ENCODE measurements at regions not wholly inside any gene's neighbourhood (a gene's known extent, or its start where the extent isn't known, plus 50 kb on each side); places are given as distances from the start of the nearest gene placed in this dataset.
"Not testable (repeated sequence)": the region's sequence is repeated elsewhere in the genome, so short reads cannot be mapped to it uniquely, and the experiment has no call there.

DNA sequence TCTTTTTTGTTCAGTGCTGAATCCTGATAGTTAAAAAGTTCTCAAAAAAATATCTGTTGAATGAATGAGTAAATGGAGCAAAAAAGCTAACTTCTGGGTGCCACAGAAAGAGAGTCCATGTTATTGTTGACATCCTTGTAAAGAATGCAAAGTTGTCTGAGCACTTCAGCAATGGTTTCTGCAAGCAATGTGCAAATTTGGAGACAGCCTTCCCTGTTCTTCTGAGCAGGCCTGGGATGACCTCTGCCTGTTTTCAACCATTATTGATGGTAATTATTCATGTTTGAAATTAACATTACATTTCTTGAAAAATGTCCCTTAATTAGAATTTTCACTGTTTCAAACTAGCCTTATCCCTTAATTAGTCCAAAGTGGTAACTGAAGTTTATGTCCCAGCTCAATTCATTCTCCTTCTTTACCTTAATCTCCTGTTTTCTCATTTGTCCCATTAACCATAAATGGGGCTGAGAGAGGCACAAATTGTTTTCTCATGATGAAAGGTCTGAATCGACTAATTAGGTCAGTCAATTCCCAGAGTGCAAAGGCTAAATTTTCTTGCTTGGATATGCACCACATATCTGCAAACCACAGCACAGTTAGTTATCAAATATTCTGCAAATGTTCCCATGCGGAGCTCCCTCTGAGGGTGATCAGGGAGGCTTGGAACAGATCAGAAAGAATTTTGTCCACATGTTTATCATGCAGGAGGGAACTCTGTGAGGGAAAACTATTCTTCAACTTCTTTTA lies 139.4 kb upstream of the KRR1 start:
- no peak overlapping the region for H3K4me3 ChIP-seq
- intact Hi-C loops (cut with DNase I, micrococcal nuclease) = no loop called here
- H3K4me1 ChIP-seq (ENCODE audit: low read depth) = no peaks in the 10 kb centered on the region
- no peak for ATAC-seq
- no peaks in the 10 kb centered on the region for H3K9me3 ChIP-seq
- no peaks in the 10 kb centered on the region for H3K36me3 ChIP-seq (ENCODE audit: low read depth)
- DNase-seq = no peak
- TF ChIP-seq, protein P1, sequence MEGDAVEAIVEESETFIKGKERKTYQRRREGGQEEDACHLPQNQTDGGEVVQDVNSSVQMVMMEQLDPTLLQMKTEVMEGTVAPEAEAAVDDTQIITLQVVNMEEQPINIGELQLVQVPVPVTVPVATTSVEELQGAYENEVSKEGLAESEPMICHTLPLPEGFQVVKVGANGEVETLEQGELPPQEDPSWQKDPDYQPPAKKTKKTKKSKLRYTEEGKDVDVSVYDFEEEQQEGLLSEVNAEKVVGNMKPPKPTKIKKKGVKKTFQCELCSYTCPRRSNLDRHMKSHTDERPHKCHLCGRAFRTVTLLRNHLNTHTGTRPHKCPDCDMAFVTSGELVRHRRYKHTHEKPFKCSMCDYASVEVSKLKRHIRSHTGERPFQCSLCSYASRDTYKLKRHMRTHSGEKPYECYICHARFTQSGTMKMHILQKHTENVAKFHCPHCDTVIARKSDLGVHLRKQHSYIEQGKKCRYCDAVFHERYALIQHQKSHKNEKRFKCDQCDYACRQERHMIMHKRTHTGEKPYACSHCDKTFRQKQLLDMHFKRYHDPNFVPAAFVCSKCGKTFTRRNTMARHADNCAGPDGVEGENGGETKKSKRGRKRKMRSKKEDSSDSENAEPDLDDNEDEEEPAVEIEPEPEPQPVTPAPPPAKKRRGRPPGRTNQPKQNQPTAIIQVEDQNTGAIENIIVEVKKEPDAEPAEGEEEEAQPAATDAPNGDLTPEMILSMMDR (IDR thresholded peaks at IDR 0.05) = no peak

DNA sequence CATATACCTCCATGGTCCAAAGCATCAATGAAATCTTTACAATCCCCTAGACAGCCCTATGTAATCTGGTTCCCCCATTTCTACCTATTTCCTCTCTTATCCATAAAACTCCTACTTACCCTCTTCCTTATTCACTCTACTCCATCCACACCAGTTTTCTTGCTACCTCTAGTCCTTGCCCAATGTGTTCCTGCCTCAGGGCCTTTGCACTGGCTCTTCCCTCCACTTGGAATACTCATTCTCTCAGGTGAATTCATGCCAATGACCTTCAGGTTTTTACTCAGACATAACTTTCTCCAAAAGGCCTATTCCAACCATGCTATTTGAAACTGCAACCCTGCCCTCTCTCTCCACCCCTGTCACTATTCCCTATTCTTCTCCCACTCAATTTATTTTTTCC lies 138.7 kb upstream of the KRR1 start:
- TF ChIP-seq, protein P1 (IDR thresholded peaks at IDR 0.05) = no peak
- Histone ChIP-seq H3K4me1 (ENCODE audit: low read depth) (no peaks in the 10 kb centered on the region), H3K9me3 (no peaks in the 10 kb centered on the region), H3K36me3 (ENCODE audit: low read depth) (no peaks in the 10 kb centered on the region), H3K4me3 (no peak overlapping the region)
- ATAC-seq (no peak), DNase-seq (no peak)
- intact Hi-C loops (cut with DNase I, micrococcal nuclease) = no loop called here

GRCh38 chr12:75648856-75649255 lies 137.4 kb upstream of the KRR1 start:
- H3K36me3 ChIP-seq (ENCODE audit: low read depth) = no peaks in the 10 kb centered on the region
- TF ChIP-seq, protein P1 (IDR thresholded peaks at IDR 0.05) = no peak
- ATAC-seq (no peak), DNase-seq (no peak)
- intact Hi-C loops (cut with DNase I, micrococcal nuclease) = no loop called here
- H3K4me3 ChIP-seq = no peak overlapping the region
- H3K9me3 ChIP-seq = no peaks in the 10 kb centered on the region
- no peaks in the 10 kb centered on the region for H3K4me1 ChIP-seq (ENCODE audit: low read depth)

DNA sequence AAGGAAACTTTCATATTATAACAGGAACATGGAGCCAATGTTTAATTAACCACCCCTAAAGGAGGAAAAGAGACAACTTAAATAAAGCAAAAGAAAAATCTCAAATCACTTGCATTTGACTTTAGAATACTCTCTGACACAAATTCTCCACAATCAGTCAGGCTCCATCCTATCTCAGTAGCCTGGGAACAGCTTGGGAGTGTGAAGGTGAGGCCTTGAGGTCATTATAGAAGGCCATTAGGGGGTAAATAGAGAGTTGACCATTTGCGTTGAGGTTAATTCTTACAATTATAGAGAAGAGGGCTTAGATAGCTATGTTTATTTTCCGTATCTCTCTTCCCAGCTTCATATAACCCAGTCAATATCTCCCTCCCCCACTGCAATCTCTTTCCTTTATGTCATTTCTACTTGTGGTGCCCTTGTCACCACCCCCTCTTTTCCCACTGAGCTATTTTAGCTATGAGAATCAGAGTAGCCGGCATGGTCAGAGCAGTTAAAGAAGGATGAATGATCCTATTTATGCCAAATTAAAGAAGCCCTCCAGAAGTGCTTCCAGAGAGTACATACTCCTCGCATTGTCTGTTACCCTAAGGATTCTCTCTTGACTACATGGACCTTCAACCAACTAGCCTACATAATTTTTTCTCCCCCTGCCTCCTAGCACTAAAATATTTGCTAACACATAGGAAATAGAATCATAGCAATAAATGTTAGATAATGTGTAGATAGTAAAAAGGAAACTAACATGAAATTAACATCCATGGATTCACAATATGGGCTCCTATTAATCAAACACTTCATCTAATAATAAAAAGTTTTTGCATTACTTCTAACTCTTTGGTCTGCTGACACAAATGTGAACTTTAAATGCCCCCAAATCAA lies 135.2 kb upstream of the KRR1 start:
- no peaks in the 10 kb centered on the region for H3K4me1 ChIP-seq (ENCODE audit: low read depth)
- TF ChIP-seq, protein P1 (IDR thresholded peaks at IDR 0.05) = no peak
- DNase-seq (no peak), ATAC-seq (no peak)
- no peaks in the 10 kb centered on the region for H3K36me3 ChIP-seq (ENCODE audit: low read depth)
- H3K4me3 ChIP-seq = no peak overlapping the region
- intact Hi-C loops (cut with DNase I, micrococcal nuclease) = no loop called here
- no peaks in the 10 kb centered on the region for H3K9me3 ChIP-seq

GRCh38 chr12:75644472-75645072 lies 133.2 kb upstream of the KRR1 start:
- H3K36me3 ChIP-seq (ENCODE audit: low read depth) = no peaks in the 10 kb centered on the region
- ATAC-seq (no peak), DNase-seq (no peak)
- TF ChIP-seq, protein P1 (IDR thresholded peaks at IDR 0.05) = no peak
- intact Hi-C loops (cut with DNase I, micrococcal nuclease) = no loop called here
- no peaks in the 10 kb centered on the region for H3K4me1 ChIP-seq (ENCODE audit: low read depth)
- H3K9me3 ChIP-seq = no peaks in the 10 kb centered on the region
- H3K4me3 ChIP-seq = no peak overlapping the region

GRCh38 chr12:75643119-75643518 lies 131.7 kb upstream of the KRR1 start:
- DNase-seq; intact Hi-C loops (cut with DNase I, micrococcal nuclease); H3K4me1 ChIP-seq (ENCODE audit: low read depth); ATAC-seq; H3K36me3 ChIP-seq (ENCODE audit: low read depth); H3K9me3 ChIP-seq; H3K4me3 ChIP-seq: not testable (repeated sequence)

All from mucosa of descending colon (tissue), 3 donors.